IMR-90 (cell line): ENCODE measurements at regions not wholly inside any gene's neighbourhood (a gene's known extent, or its start where the extent isn't known, plus 50 kb on each side); places are given as distances from the start of the nearest gene placed in this dataset.

Experiments
- ATAC-seq: fragments of 200-7000 bp; cut with Tn5 transposase; 2 replicates; pipeline ENCODE4 v1.9.1; 2020; ENCODE audit warnings: low read depth, mild to moderate bottlenecking, moderate library complexity
- BruUV-seq: library from RNA; stranded (reverse); fragments of 400-500 nt; replicated peaks from 2 replicates; lab custom pipeline; 2021; lab: Mats Ljungman, UMichigan
- CTCF ChIA-PET: fragments of 300-600 bp; formaldehyde crosslinking; extraction: SDS; loops from one replicate; lab custom pipeline; 2021; ENCODE audit warnings: antibody characterized with exemption; lab: Yijun Ruan, JAX
- POLR2A ChIA-PET: fragments of 300-600 bp; sonication (Branson Sonifier 250); formaldehyde crosslinking; loops from one replicate; lab custom pipeline; 2022; ENCODE audit warnings: antibody characterized with exemption; ENCODE audit not compliant: unreplicated experiment; lab: Charles Lee
- DNase-seq: peaks from one replicate; pipeline ENCODE4 v3.0.0; 2013
- H2AFZ ChIP-seq: replicated peaks from 2 replicates; pipeline ENCODE3; 2013; ENCODE audit warnings: low read length, mild to moderate bottlenecking; ENCODE audit not compliant: poor library complexity
- H2AK5ac ChIP-seq: 2 replicates; pipeline ENCODE4 v1.6.1; 2013; ENCODE audit warnings: low read depth, low read length, inconsistent platforms
- H2AK9ac ChIP-seq: replicated peaks from 2 replicates; pipeline ENCODE3; 2013; ENCODE audit warnings: mild to moderate bottlenecking, low read depth, low read length, moderate library complexity; ENCODE audit not compliant: poor library complexity
- H2BK120ac ChIP-seq: 2 replicates; pipeline ENCODE4 v1.6.1; 2013; ENCODE audit warnings: low read depth, low read length, inconsistent platforms
- H2BK15ac ChIP-seq: 3 replicates; pipeline ENCODE4 v1.6.1; 2013; ENCODE audit warnings: low read depth, low read length, inconsistent platforms
- H2BK20ac ChIP-seq: 2 replicates; pipeline ENCODE4 v1.6.1; 2013; ENCODE audit warnings: low read depth, mild to moderate bottlenecking, inconsistent platforms, low read length, moderate library complexity
- H2BK5ac ChIP-seq: 2 replicates; pipeline ENCODE4 v1.6.1; 2013; ENCODE audit warnings: mild to moderate bottlenecking, low read depth, low read length, inconsistent platforms; ENCODE audit not compliant: poor library complexity, severe bottlenecking
- H3K14ac ChIP-seq: replicated peaks from 2 replicates; pipeline ENCODE4 v1.6.1; 2013; ENCODE audit warnings: low read depth, low read length, inconsistent platforms
- H3K18ac ChIP-seq: 2 replicates; pipeline ENCODE4 v1.6.1; 2013; ENCODE audit warnings: low read depth, low read length, control low read depth
- H3K23ac ChIP-seq: 2 replicates; pipeline ENCODE4 v1.6.1; 2013; ENCODE audit warnings: low read depth, low read length, inconsistent platforms
- H3K27ac ChIP-seq: 2 replicates; pipeline ENCODE4 v1.5.1; 2013; ENCODE audit warnings: mild to moderate bottlenecking, control low read depth, low read length; ENCODE audit not compliant: insufficient read depth
- H3K27me3 ChIP-seq: 2 replicates; pipeline ENCODE4 v1.6.1; 2013; ENCODE audit warnings: low read length; ENCODE audit not compliant: control insufficient read depth, insufficient read depth
- H3K36me3 ChIP-seq: 2 replicates; pipeline ENCODE4 v1.6.1; 2013; ENCODE audit warnings: low read length, mixed read lengths; ENCODE audit not compliant: control insufficient read depth, insufficient read depth
- H3K4ac ChIP-seq: 2 replicates; pipeline ENCODE4 v1.6.1; 2013; ENCODE audit warnings: low read depth, low read length, inconsistent platforms
- H3K4me1 ChIP-seq: 2 replicates; pipeline ENCODE4 v1.6.1; 2013; ENCODE audit warnings: low read length, mixed read lengths; ENCODE audit not compliant: control insufficient read depth, insufficient read depth
- H3K4me2 ChIP-seq: 2 replicates; pipeline ENCODE4 v1.6.1; 2013; ENCODE audit warnings: low read depth, mild to moderate bottlenecking, control low read depth, low read length, moderate library complexity
- H3K4me3 ChIP-seq: 2 replicates; pipeline ENCODE4 v1.5.1; 2013; ENCODE audit warnings: low read depth, mild to moderate bottlenecking, control low read depth, low read length, moderate library complexity; ENCODE audit not compliant: insufficient read depth
- H3K56ac ChIP-seq: 2 replicates; pipeline ENCODE4 v1.6.1; 2013; ENCODE audit warnings: low read length, inconsistent platforms; ENCODE audit not compliant: insufficient read depth; ENCODE audit errors: extremely low read depth
- H3K79me1 ChIP-seq, 2 experiments: 2 replicates each; pipeline ENCODE4 v1.6.1; 2013; ENCODE audit warnings: low read length in 2 of 2, inconsistent platforms in 1 of 2, low read depth in 1 of 2
- H3K9ac ChIP-seq: 2 replicates; pipeline ENCODE4 v1.6.1; 2013; ENCODE audit warnings: low read depth, low read length, control low read depth
- H3K9me1 ChIP-seq: 2 replicates; pipeline ENCODE4 v1.6.1; 2013; ENCODE audit warnings: low read length, inconsistent platforms; ENCODE audit not compliant: insufficient read depth
- H3K9me3 ChIP-seq: 2 replicates; pipeline ENCODE4 v1.6.1; 2013; ENCODE audit warnings: low read length; ENCODE audit not compliant: control insufficient read depth, insufficient read depth
- H4K20me1 ChIP-seq: 2 replicates; pipeline ENCODE4 v1.6.1; 2013; ENCODE audit warnings: low read length, inconsistent platforms; ENCODE audit not compliant: insufficient read depth
- H4K5ac ChIP-seq: 2 replicates; pipeline ENCODE4 v1.6.1; 2013; ENCODE audit warnings: mild to moderate bottlenecking, low read depth, low read length, control low read depth
- H4K8ac ChIP-seq, 2 experiments: 2 replicates each; pipeline ENCODE4 v1.6.1; 2013; ENCODE audit warnings: low read depth in 2 of 2, low read length in 2 of 2, control low read depth in 1 of 2, inconsistent platforms in 1 of 2
- H4K91ac ChIP-seq: 2 replicates; pipeline ENCODE4 v1.6.1; 2013; ENCODE audit warnings: low read depth, low read length, inconsistent platforms; ENCODE audit not compliant: insufficient read depth
- MXI1 ChIP-seq: IDR thresholded peaks from 2 replicates; pipeline ENCODE4 v1.6.1; 2012; ENCODE audit warnings: low read depth, mild to moderate bottlenecking, low read length, moderate library complexity, borderline replicate concordance
- WGBS, 2 experiments: methylation state at CpG; one replicate each; pipeline versions ENCODE4 v1.1.5 to v1.1.7; 2013; ENCODE audit warnings: missing lambda C conversion rate in 2 of 2; ENCODE audit not compliant: insufficient read length in 1 of 2; ENCODE audit errors: extremely low coverage in 2 of 2; 5-methylcytosine and 5-hydroxymethylcytosine counted together
- dilution Hi-C: fragments of 300-500 bp; cut with HindIII; formaldehyde crosslinking; loops from one replicate; pipeline ENCODE4 v1.14.3; 2018; ENCODE audit warnings: low sequenced_read_pairs; ENCODE audit not compliant: unreplicated experiment
- in situ Hi-C: fragments of 300-500 bp; cut with MboI; formaldehyde crosslinking; loops from 3 replicates; pipeline ENCODE4 v1.14.3; 2019; ENCODE audit warnings: low sequenced_read_pairs, inconsistent platforms, mixed read lengths
- intact Hi-C: fragments of 100-400 bp; cut with micrococcal nuclease; formaldehyde crosslinking; loops from 2 replicates; pipeline ENCODE4 v1.10.0; 2022

- dilution Hi-C loops (no loop called here), in situ Hi-C loops (no loop called here), intact Hi-C loops (no loop called here)
- Histone ChIP-seq H3K4ac (no peak overlapping the region), H4K8ac (no peak overlapping the region), H4K20me1 (no peaks in the 10 kb centered on the region), H3K23ac (no peak overlapping the region), H3K79me1 (no peaks in the 10 kb centered on the region), H3K56ac (no peak overlapping the region), H2AK9ac (no peak overlapping the region), H3K9me1 (no peaks in the 10 kb centered on the region), H3K27me3 (no peaks in the 10 kb centered on the region), H2BK15ac (no peak overlapping the region), H3K4me2 (no peak overlapping the region), H2BK5ac (no peak overlapping the region), H3K36me3 (no peaks in the 10 kb centered on the region), H2BK20ac (no peak overlapping the region), H3K4me1 (no peaks in the 10 kb centered on the region), H2BK120ac (no peak overlapping the region), H3K14ac (no peak overlapping the region), H2AK5ac (no peak overlapping the region), H3K9ac (no peak overlapping the region), H3K18ac (no peak overlapping the region), H4K5ac (no peak overlapping the region), H2AFZ (no peak overlapping the region), H3K9me3 (no peaks in the 10 kb centered on the region), H3K4me3 (no peak overlapping the region), H4K91ac (no peak overlapping the region), H3K27ac (no peak overlapping the region)
- ChIA-PET CTCF (no interaction called here), POLR2A (no interaction called here)
- DNase-seq = no peak
- TF ChIP-seq MXI1 = no peak
- no CpG with 5 or more reads among the region's 2 CpGs for WGBS, 2 experiments
- ATAC-seq = no peak
- BruUV-seq = no TSS peak
Observed at GRCh38 chr18:26618135-26618534, 69.8 kb upstream of the KCTD1 start.
